Islet precursor cell (in vitro differentiated cells): ENCODE measurements at regions not wholly inside any gene's neighbourhood (a gene's known extent, or its start where the extent isn't known, plus 50 kb on each side); places are given as distances from the start of the nearest gene placed in this dataset.
A peak's percentile ranks its signal among the peaks of the same experiment; 100 is the strongest.
"Not testable (repeated sequence)": the region's sequence is repeated elsewhere in the genome, so short reads cannot be mapped to it uniquely, and the experiment has no call there.

ENCODE experiments used
- DNase-seq: peaks from one replicate; pipeline ENCODE4 v3.0.0-alpha.2; 2018

GRCh38 chr16:85225721-85226120 lies 113.4 kb upstream of the CIBAR2 start:
- DNase-seq: no peak

- DNase-seq: no peak
Observed at GRCh38 chr16:85227084-85227945, 115.0 kb upstream of the CIBAR2 start.

- DNase-seq: peak; percentile 86
Observed at GRCh38 chr16:85227946-85228862, 115.9 kb upstream of the CIBAR2 start.

GRCh38 chr16:85228970-85229430 lies 116.7 kb upstream of the CIBAR2 start:
- no peak for DNase-seq

GRCh38 chr16:85229869-85230462 lies 117.7 kb upstream of the CIBAR2 start:
- no peak for DNase-seq

GRCh38 chr16:85230764-85231383 lies 118.6 kb upstream of the CIBAR2 start:
- not testable (repeated sequence) for DNase-seq

- no peak for DNase-seq
Observed at GRCh38 chr16:85231959-85232358, 119.7 kb upstream of the CIBAR2 start.

- DNase-seq: no peak
Observed at GRCh38 chr16:85232369-85233142, 120.3 kb upstream of the CIBAR2 start.

GRCh38 chr16:85233516-85233915 lies 121.2 kb upstream of the CIBAR2 start:
- DNase-seq: no peak

GRCh38 chr16:85234310-85235204 lies 122.3 kb upstream of the CIBAR2 start:
- peak; percentile 97 for DNase-seq

- no peak for DNase-seq
Observed at GRCh38 chr16:85235991-85236817, 123.9 kb upstream of the CIBAR2 start.

GRCh38 chr16:85236818-85237150 lies 124.5 kb upstream of the CIBAR2 start:
- DNase-seq: no peak

GRCh38 chr16:85237817-85238216 lies 125.5 kb upstream of the CIBAR2 start:
- DNase-seq: no peak

GRCh38 chr16:85238233-85238647 lies 126.0 kb upstream of the CIBAR2 start:
- DNase-seq: peak; percentile 76

GRCh38 chr16:85239239-85239638 lies 127.0 kb upstream of the CIBAR2 start:
- no peak for DNase-seq

- no peak for DNase-seq
Observed at GRCh38 chr16:85239871-85240270, 127.6 kb upstream of the CIBAR2 start.

GRCh38 chr16:85240982-85241924 lies 129.0 kb upstream of the CIBAR2 start:
- no peak for DNase-seq

GRCh38 chr16:85242140-85242539 lies 129.9 kb upstream of the CIBAR2 start:
- no peak for DNase-seq

GRCh38 chr16:85243308-85243707 lies 131.0 kb upstream of the CIBAR2 start:
- DNase-seq: no peak
